Dermis blood vessel endothelial cell (primary cell): ENCODE measurements at regions not wholly inside any gene's neighbourhood (a gene's known extent, or its start where the extent isn't known, plus 50 kb on each side); places are given as distances from the start of the nearest gene placed in this dataset.
"Not testable (repeated sequence)": the region's sequence is repeated elsewhere in the genome, so short reads cannot be mapped to it uniquely, and the experiment has no call there.

Source experiments
- DNase-seq: peaks from one replicate; pipeline ENCODE4 v3.0.0; 2010

DNA sequence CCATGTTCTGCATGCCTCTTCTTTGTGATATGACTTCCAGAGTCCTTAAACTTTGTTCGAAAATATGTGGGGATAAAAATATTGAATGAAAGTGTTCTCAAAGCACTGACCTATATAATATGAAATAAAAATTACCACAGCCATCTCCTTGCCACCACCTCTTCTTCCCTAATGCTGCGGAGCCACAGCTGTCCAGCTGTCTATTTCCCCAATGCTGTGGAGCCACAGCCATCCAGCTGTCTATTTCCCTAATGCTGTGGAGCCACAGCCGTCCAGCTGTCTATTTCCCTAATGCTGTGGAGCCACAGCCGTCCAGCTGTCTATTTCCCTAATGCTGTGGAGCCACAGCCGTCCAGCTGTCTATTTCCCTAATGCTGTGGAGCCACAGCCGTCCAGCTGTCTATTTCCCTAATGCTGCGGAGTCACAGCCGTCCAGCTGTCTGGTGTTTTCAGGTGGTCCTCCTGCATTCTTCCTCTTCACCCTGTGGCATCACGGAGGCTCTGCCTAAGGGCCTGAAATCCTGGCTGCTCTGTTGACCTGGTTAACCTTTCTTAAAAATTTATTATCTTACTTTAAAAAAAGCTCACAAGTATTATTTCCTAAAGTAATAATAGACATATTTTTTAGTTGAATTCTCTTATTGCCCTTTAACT lies 266.1 kb upstream of the MEX3C start:
- DNase-seq, result no peak

DNA sequence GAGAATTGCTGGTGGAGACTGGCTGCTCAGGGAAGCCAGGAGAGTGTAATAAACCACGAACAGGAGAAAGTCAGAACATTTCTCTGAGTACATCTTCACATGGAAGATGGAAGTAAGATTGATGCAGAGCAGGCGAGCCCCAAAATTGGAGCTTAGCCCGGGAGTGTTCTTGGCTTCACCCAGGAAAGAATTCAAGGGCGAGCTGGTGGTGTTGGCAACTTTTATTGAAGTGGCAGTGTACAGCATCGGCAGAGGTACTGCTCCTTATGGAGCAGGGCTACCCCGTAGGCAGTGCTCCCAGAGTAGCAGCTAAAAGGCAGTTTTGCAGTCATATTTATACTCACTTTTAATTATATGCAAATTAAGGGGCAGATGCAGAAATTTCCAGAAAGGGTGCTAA lies 281.4 kb upstream of the MEX3C start:
- no peak for DNase-seq

DNA sequence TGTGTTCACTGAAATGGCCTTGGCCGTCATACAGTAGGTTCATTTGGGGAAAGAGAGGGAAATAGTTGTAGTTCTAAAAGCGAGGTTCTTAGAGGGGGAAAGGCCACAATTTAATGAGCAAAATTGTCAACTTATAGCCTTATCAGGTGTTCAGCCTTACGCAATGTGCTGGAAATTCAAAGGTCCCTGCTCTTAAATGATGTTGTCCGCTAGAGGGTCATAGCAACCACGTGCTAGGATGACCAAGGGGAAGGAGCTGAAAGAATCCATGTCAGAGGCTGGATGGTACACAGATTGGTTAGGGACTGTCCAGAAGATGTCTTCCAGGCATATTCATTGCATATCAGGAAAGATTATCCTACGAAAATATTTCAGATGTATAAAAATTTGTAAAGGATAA lies 282.3 kb upstream of the MEX3C start:
- no peak for DNase-seq

DNA sequence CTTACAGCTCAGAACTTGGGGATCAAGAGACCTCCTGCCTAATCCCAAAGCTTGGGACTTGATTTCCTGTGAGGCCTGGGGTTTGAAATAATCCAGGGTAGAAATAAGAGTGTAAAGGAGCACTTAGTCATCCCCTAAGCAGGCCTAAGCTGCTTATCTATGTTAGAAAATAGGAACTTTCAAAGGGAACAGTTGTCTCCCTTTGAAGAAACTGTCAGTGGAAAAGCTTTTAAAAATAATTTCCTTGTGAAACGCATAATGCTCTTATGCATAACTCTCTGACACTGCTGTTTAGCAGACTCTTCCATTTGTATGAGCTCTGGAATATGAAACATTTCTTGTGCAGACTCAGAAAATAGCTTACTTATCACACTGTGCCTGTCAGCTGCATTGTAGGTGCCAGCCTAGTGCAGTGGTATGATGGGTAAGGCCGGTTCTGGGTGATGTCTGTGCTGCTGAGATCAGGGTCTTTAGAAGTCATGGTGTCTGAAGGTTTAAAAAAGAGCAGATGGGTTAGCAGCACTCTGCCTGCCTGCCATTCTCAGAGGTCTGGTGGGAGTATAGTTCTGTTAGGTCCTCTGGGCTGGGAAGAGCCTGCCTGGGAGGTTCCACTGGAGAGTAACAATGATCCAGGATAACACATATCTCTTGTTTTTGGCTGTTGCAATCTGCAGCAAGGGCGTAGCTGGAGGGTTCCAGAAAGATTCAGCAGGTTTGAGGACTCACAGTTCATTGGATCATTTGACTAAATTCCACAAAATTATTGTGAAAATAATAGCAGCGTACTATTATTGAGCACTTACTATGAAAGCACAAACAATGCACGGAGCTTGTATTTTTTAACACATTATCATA lies 283.2 kb upstream of the MEX3C start:
- no peak for DNase-seq

DNA sequence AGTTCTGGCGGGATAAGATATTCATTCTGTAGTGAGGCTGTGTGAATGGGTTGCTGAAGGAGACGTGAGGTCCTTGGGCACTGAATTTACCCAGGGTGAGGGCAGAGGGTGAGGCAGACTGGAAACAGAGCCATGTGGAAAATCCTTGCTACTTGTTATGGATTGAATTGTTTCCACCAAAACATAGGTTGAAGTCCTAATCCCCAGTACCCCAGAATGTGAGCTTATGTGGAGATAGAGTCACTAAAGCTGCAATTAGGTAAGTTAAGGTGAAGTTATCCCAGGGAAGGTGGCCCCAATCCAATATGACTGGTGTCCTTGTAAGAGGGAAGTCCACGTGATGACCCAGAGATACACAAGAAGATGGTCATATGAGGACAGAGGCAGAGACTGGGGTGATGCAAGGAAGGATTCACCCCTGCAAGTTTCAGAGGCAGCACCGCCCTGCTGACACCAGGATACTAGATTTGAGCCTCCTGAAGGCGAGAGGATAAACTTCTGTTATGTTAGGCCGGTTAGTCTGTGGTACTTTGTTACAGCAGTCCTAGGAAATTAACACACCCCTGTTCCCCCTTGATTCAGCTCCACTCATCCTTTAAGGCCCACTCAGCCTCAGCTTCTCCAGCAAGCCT lies 289.4 kb upstream of the MEX3C start:
- no peak for DNase-seq

DNA sequence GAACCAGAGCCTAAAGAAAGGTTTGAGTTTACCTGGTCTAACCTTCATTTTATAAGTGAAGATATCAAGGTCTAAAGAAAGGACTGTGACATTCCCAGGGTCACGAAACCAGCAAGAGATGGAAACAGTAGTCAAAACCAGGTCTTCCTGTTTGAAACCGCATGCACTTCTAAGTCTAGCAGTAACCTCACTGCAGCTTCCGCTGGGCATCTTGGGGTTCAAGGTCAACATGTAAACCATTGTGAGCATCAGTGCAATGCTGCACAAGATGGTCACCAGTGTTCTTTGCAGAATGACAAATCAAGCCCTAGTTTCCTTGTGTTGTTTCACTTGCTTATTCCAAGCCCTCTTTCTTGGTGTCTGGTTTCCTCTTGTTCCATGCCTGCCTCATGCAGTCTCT lies 292.9 kb upstream of the MEX3C start:
- no peak for DNase-seq

DNA sequence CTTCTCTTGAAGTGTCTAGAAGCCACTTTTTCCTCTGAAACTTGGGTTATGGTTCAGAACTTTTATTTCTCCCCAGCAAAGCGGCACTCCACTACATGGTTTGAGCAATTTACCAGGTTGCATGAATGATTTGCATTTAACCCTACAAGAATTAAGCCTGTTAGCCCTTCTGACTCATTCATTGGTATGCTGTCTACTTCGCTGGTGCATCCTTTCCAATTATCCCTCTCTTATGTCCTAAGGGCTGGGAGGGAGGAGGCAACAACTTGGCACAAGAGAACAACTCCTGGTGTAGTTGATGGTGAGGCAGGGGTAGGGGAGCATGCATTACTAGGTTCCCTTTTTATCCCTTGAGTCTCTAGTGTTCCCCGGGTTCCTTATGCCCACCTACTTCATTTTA lies 293.4 kb upstream of the MEX3C start:
- no peak for DNase-seq

DNA sequence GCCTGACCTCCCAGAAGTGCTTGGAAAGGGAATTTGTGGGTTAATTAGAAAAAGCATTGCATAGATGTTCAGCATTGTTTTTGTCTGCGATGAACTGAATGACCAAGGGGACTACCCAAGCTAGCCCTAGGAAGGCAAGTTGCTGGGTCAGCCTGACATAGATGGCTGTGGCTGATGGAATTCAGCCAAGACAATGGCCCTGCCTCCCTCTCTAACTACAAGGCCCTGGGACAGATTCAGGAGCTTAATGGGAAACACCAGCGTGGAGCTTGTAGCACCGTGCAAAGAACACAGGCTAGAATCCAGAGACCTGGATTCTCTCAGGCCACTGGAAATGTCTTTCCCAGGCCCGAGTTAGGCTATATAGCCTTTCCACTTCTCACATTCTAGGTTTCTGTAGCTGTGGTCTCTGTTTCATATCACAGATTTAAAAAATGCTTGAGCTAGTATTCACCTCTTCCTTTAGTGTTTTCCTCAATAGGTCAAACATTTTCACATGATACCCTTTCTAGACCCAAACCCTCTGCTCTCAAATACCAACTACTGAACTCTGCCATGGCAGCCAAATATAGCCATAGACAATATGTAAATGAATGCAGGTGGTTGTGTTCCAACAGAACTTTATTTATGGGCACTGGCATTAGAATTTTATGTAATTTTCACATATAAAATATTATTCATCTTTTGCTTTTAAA lies 294.3 kb upstream of the MEX3C start:
- no peak for DNase-seq

DNA sequence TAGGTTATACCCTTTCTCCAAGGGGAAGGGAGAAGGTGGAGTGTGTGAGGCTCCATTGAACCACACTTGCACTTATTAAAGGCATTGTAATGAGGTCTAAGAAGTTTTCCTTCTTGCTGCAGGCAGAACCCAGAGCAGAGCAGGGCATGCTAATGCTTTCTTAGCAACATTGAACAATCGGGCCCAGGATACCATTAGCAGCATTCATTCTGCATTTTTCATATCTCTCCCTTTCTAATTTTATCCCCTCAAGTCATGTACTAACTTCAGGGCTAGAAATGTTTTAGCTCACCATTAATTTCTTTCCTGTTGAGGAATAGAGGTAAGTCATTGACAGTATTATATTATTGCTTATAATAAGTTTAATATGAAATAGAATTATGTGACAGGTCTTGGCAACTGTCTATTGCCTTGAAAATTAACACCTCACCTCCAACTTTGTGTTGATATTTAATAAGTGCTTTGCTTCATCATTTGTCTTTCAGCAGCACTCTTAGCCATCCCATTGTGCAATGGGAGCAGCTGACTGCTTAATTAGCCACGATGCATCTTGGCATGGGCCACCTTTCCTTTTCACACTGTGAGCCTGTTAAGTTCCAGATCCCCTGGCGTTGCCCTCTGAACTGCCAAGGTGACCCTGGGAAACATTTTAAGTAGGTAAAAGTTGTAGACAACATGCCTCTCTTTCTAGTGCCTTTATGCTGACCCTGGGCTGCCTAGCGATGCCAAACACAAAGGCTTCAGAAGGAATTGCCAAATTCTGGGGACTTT lies 300.8 kb upstream of the MEX3C start:
- no peak for DNase-seq

DNA sequence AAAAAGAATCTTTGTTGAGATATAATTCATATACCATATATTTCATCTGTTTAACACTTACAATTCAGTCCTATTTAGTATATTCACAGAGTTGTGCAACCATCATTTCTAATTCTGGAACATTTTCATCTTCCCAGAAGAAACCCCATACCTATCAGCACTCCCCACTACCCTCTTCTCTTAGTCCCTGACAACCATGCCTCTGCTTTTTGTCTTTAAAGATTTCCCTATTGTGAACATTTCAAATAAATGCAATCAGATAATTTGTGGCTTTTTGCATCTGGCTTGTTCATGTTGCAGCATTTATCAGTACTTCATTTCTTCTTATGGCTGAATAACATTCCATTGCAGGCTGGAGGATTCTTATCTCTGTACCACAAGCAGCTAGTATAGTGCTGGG lies 305.9 kb upstream of the MEX3C start:
- no peak for DNase-seq

DNA sequence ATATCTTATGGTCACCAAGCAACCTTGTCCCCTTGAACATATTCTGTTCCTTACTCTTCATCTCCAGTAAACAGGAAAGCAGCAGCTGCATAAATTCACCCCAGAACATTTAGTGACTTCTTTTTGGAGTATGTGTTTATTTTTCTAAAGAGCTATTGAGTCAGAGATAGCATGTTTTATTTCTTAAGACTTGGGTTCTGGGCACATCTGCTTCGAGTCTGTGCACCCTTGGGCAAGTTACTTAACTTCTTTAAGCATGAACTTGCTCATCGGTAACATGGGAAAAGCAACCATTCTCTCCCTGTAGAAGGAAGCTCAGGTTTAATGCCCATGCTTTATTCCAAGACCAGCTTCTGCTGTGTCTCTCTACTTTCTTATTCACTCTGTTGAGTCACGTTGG lies 309.3 kb upstream of the MEX3C start:
- DNase-seq, result no peak

DNA sequence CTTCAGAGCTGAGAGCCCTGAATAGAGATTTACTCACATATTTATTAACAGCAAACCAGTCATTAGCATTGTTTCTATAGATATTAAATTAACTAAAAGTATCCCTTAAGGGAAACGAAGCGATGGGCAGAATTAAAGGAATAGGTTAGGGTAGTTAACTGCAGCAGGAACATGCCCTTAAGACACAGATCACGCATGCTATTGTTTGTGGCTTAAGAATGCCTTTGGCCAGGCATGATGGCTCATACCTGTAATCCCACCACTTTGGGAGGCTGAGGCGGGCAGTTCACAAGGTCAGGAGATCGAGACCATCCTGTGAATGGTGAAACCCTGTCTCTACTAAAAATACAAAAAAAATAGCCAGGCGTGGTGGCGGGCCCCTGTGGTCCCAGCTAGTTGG lies 310.9 kb upstream of the MEX3C start:
- not testable (repeated sequence) for DNase-seq

DNA sequence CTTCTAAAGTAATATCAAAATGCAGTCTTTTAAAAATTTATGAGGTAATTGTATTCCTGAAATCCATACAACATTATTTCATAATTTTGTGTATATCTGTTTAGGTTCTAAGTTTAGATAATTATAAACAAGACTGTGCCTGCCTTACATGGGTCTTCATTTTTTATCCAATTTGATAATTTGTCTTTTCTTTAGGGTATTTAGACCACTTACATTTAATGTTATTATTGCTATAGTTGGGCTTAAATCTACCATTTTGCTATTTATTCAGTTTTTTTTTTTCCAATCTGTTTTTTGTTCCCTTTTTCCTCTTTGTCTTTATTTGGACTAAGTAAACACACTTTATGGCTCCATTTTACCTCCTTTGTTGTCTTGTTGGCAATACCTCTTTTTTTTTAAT lies 312.5 kb upstream of the MEX3C start:
- no peak for DNase-seq

DNA sequence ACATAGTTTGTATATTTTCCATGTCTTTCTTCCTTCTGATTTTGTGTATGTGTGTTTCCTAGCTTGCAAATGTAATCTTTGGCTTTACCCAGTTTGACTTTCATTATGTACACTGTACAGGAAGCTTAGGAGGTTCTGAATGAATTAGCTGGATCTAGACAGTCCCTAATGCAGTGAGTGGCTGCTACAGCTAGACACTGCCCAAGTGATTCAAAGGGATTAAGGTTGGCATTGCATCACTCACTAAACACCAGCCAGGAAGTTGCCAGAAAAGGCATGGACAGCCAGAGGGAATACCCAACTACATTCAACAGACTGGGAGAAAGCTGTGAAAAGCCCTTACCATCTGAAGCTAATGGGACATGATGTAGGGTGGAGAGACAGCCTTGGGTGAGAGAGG lies 316.0 kb upstream of the MEX3C start:
- DNase-seq, result no peak

DNA sequence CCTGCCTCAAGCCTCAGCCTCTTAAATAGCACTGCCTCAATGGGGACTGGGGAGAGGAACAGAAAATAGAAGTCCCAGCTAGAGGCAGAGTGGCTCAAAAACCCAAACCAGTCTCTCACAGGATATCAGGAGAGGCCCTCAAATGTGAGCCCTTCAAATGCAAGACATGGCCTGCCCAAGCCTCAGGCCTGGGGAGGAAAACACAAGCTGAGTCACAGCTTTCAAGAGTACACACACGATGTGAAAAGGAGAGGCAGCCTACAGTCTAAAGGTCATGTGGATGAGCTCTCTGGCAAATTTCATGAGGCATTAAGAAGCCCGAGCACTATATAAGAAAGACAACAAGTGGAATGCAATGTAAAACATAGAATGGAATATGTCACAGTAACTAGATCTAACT lies 316.6 kb upstream of the MEX3C start:
- DNase-seq, result no peak

DNA sequence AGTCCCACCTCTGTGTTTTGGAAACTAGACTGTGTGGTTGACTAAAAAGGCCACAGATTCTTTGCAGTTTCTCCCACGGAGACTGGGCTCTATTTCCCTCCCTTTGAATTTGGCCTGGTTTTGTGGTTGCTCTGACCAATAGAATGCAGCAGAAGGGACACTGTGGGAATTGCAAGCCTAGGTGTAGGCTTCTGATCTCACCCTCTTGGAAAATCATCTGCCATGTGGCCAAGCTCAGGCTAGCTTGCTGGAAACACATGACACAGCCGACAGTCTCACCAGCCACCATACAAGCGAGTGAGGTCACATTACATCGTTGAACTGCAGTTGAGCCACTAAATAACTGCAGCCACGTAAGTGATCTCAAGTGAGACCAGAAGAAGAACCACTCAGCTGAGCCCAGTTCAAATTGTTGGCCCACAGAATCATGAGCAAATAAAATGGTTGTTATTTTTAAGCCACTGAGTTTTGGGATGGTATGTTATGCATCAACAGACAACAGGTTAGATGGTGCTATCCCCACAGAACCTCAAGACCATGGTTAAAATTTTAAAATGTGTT lies 319.1 kb upstream of the MEX3C start:
- DNase-seq, result no peak

DNA sequence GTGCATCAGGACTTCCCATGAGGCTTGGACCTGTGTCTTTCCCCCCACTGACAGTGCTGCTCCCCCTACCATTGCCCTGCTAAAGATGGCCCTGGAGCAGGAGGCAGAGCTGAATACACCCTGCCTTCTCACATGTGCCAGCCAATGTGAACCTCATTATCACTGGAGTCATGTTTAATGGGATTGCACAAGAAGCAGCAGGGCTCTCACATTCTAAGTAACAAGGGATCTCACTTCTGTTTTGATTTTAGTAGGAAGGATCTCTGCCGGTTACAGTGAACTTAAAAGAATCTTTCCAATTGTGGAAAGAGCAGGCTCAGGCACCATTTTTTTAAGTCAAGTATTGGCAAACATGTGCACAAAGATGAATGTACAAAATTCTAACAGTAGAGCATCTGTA lies 322.1 kb upstream of the MEX3C start:
- no peak for DNase-seq

DNA sequence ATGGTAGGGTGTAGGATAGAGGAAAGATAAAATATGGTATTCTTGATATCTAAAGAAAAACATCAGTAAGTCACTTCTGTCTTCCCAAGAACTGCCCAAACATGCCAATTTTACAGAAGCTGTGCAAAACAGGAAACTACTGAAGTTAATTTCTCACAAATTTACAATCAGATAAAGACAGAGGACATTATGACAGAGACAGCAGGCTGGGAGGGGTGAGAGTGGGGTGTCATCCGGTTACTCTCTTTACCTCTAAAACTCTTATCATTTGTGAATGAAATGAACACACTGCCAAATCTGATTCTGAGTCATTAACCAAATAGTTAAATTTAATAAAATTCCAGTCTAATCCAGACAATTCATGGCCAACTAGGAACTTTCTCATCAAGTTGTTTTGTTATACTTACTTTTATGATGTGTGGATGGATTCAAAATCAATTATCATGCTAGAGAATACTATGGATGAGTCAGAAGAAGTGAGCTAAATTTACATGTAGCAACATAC lies 323.2 kb upstream of the MEX3C start:
- DNase-seq, result no peak

DNA sequence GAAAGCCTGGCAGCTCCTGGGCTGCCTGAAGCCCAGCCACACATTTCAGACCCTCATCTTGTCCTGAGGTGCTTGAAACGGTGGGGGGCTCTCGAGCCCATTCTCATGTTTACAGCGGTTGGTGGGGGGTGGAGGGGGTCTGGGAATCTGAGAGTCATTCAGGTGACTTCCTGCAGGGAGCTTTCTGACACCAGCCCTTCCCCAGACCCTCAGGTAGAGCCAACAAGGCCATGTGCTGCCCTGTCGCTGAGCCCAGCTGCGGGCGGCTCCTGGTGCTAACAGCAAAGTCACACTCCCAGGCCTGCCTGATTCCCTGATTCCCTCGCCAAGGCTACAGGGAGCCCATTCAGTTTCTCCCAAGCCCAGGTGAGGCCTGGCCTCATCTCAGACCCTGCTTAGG lies 324.9 kb upstream of the MEX3C start:
- no peak for DNase-seq

DNA sequence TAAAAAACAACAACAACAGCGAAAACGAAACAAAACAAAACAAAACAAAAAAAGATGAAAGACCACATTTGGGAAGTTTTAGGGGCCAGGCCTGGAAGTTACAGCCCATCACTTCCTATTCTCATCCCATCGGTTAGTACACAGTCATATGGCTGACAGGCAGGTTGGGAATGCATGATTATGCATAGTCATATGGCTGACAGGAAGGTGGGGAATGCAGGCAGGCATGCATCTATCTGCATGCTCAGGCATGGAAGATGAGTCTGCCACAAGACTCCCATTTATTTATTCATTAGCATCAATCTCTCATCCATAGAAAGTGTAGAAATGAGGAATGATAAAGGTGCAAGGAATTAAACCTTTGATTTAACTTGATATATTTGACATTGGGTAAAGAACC lies 325.3 kb upstream of the MEX3C start:
- no peak for DNase-seq

DNA sequence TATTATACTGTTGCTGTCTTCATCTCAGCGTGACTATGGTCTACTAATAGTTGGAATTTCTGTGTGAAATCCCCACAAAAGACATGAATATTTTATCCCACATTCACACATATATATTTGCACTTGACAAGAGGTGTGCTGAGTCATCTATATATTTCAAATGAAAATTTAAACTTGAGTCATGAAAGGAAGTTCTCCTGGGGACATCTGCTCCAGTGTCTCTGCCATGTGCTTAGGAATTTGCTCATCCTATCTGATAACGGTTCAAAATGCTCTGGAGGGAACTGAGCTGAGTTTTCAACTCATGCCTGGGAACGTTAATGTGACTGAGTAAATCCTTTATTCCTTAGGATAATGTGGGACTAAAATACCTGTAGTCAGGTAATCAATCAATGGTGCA lies 326.2 kb upstream of the MEX3C start:
- DNase-seq, result no peak
